ENCODE measurements at regions not wholly inside any gene's neighbourhood (a gene's known extent, or its start where the extent isn't known, plus 50 kb on each side); places are given as distances from the start of the nearest gene placed in this dataset.
A peak's percentile ranks its signal among the peaks of the same experiment; 100 is the strongest.

GRCh38 chr3:31288641-31289100 lies 244.1 kb upstream of the STT3B start:
- no peaks in the 10 kb centered on the region for H3K36me3 ChIP-seq (ENCODE audit: insufficient read depth)
- no peaks in the 10 kb centered on the region for H3K9me3 Mint-ChIP-seq
- no peaks in the 10 kb centered on the region for H3K79me2 ChIP-seq (replicated peaks; ENCODE audit: insufficient read depth)
- H3K4me1 ChIP-seq (ENCODE audit: insufficient read depth): peaks cover 8% of the 10 kb centered on the region; the same call in 1 of the 2 replicates
- no peak overlapping the region for H3K27ac ChIP-seq (ENCODE audit: low read depth)
- no peaks in the 10 kb centered on the region; the same call in 1 of the 2 replicates for H4K20me1 ChIP-seq (replicated peaks; ENCODE audit: insufficient read depth)
- H3K4me2 ChIP-seq: no peak overlapping the region
- H3F3A ChIP-seq (replicated peaks; ENCODE audit: low read depth): no peaks in the 10 kb centered on the region
- no peak overlapping the region for H3K4me3 ChIP-seq
- H2AFZ ChIP-seq: no peak overlapping the region
- no peak overlapping the region for H3K27ac Mint-ChIP-seq
- no peaks in the 10 kb centered on the region for H3K36me3 Mint-ChIP-seq (ENCODE audit: low read depth)
- peak; percentile 46 for DNase-seq (ENCODE audit: low spot score)
- ATAC-seq: peak; percentile 91
- peaks cover 2% of the 10 kb centered on the region for H3K27me3 Mint-ChIP-seq (ENCODE audit: insufficient read depth, low read depth, poor library complexity)
- no peak overlapping the region for H3K4me3 Mint-ChIP-seq
- TF ChIP-seq, protein P1, sequence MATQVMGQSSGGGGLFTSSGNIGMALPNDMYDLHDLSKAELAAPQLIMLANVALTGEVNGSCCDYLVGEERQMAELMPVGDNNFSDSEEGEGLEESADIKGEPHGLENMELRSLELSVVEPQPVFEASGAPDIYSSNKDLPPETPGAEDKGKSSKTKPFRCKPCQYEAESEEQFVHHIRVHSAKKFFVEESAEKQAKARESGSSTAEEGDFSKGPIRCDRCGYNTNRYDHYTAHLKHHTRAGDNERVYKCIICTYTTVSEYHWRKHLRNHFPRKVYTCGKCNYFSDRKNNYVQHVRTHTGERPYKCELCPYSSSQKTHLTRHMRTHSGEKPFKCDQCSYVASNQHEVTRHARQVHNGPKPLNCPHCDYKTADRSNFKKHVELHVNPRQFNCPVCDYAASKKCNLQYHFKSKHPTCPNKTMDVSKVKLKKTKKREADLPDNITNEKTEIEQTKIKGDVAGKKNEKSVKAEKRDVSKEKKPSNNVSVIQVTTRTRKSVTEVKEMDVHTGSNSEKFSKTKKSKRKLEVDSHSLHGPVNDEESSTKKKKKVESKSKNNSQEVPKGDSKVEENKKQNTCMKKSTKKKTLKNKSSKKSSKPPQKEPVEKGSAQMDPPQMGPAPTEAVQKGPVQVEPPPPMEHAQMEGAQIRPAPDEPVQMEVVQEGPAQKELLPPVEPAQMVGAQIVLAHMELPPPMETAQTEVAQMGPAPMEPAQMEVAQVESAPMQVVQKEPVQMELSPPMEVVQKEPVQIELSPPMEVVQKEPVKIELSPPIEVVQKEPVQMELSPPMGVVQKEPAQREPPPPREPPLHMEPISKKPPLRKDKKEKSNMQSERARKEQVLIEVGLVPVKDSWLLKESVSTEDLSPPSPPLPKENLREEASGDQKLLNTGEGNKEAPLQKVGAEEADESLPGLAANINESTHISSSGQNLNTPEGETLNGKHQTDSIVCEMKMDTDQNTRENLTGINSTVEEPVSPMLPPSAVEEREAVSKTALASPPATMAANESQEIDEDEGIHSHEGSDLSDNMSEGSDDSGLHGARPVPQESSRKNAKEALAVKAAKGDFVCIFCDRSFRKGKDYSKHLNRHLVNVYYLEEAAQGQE (IDR thresholded peaks at IDR 0.05; ENCODE audit: unreplicated experiment): no peak
- TF ChIP-seq, protein P2, sequence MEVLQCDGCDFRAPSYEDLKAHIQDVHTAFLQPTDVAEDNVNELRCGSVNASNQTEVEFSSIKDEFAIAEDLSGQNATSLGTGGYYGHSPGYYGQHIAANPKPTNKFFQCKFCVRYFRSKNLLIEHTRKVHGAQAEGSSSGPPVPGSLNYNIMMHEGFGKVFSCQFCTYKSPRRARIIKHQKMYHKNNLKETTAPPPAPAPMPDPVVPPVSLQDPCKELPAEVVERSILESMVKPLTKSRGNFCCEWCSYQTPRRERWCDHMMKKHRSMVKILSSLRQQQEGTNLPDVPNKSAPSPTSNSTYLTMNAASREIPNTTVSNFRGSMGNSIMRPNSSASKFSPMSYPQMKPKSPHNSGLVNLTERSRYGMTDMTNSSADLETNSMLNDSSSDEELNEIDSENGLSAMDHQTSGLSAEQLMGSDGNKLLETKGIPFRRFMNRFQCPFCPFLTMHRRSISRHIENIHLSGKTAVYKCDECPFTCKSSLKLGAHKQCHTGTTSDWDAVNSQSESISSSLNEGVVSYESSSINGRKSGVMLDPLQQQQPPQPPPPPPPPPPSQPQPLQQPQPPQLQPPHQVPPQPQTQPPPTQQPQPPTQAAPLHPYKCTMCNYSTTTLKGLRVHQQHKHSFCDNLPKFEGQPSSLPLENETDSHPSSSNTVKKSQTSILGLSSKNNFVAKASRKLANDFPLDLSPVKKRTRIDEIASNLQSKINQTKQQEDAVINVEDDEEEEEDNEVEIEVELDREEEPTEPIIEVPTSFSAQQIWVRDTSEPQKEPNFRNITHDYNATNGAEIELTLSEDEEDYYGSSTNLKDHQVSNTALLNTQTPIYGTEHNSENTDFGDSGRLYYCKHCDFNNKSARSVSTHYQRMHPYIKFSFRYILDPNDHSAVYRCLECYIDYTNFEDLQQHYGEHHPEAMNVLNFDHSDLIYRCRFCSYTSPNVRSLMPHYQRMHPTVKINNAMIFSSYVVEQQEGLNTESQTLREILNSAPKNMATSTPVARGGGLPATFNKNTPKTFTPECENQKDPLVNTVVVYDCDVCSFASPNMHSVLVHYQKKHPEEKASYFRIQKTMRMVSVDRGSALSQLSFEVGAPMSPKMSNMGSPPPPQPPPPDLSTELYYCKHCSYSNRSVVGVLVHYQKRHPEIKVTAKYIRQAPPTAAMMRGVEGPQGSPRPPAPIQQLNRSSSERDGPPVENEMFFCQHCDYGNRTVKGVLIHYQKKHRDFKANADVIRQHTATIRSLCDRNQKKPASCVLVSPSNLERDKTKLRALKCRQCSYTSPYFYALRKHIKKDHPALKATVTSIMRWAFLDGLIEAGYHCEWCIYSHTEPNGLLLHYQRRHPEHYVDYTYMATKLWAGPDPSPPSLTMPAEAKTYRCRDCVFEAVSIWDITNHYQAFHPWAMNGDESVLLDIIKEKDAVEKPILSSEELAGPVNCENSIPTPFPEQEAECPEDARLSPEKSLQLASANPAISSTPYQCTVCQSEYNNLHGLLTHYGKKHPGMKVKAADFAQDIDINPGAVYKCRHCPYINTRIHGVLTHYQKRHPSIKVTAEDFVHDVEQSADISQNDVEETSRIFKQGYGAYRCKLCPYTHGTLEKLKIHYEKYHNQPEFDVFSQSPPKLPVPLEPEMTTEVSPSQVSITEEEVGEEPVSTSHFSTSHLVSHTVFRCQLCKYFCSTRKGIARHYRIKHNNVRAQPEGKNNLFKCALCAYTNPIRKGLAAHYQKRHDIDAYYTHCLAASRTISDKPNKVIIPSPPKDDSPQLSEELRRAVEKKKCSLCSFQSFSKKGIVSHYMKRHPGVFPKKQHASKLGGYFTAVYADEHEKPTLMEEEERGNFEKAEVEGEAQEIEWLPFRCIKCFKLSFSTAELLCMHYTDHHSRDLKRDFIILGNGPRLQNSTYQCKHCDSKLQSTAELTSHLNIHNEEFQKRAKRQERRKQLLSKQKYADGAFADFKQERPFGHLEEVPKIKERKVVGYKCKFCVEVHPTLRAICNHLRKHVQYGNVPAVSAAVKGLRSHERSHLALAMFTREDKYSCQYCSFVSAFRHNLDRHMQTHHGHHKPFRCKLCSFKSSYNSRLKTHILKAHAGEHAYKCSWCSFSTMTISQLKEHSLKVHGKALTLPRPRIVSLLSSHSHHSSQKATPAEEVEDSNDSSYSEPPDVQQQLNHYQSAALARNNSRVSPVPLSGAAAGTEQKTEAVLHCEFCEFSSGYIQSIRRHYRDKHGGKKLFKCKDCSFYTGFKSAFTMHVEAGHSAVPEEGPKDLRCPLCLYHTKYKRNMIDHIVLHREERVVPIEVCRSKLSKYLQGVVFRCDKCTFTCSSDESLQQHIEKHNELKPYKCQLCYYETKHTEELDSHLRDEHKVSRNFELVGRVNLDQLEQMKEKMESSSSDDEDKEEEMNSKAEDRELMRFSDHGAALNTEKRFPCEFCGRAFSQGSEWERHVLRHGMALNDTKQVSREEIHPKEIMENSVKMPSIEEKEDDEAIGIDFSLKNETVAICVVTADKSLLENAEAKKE (CRISPR knock-in tag; IDR thresholded peaks at IDR 0.05): no peak
- TF ChIP-seq, protein P3, sequence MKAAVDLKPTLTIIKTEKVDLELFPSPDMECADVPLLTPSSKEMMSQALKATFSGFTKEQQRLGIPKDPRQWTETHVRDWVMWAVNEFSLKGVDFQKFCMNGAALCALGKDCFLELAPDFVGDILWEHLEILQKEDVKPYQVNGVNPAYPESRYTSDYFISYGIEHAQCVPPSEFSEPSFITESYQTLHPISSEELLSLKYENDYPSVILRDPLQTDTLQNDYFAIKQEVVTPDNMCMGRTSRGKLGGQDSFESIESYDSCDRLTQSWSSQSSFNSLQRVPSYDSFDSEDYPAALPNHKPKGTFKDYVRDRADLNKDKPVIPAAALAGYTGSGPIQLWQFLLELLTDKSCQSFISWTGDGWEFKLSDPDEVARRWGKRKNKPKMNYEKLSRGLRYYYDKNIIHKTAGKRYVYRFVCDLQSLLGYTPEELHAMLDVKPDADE (IDR thresholded peaks at IDR 0.05): no peak
- TF ChIP-seq STAT1 (IDR thresholded peaks at IDR 0.05; ENCODE audit: unreplicated experiment) (no peak), NANOG (IDR thresholded peaks at IDR 0.05; ENCODE audit: borderline replicate concordance) (no peak), ZNF331 (CRISPR knock-in tag; IDR thresholded peaks at IDR 0.05; ENCODE audit: low read depth) (no peak), CREB1 (CRISPR knock-in tag; IDR thresholded peaks at IDR 0.05; ENCODE audit: low read depth) (no peak), EZH2phosphoT487 (IDR thresholded peaks at IDR 0.05; ENCODE audit: unreplicated experiment) (no peak), JUNB (IDR thresholded peaks at IDR 0.05; ENCODE audit: unreplicated experiment) (no peak), EZH2 (IDR thresholded peaks at IDR 0.05; ENCODE audit: low read depth, unreplicated experiment) (no peak), POLR2AphosphoS5 (IDR thresholded peaks at IDR 0.05; ENCODE audit: low read depth) (no peak), ZNF114 (CRISPR knock-in tag; IDR thresholded peaks at IDR 0.05) (no peak)
- TF ChIP-seq, protein P4, sequence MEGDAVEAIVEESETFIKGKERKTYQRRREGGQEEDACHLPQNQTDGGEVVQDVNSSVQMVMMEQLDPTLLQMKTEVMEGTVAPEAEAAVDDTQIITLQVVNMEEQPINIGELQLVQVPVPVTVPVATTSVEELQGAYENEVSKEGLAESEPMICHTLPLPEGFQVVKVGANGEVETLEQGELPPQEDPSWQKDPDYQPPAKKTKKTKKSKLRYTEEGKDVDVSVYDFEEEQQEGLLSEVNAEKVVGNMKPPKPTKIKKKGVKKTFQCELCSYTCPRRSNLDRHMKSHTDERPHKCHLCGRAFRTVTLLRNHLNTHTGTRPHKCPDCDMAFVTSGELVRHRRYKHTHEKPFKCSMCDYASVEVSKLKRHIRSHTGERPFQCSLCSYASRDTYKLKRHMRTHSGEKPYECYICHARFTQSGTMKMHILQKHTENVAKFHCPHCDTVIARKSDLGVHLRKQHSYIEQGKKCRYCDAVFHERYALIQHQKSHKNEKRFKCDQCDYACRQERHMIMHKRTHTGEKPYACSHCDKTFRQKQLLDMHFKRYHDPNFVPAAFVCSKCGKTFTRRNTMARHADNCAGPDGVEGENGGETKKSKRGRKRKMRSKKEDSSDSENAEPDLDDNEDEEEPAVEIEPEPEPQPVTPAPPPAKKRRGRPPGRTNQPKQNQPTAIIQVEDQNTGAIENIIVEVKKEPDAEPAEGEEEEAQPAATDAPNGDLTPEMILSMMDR (conservative IDR thresholded peaks at IDR 0.05; ENCODE audit: low read depth in 2 of 2): no peak
- peaks cover 14% of the 10 kb centered on the region; the same call in 1 of the 2 replicates for H3K9me2 ChIP-seq (ENCODE audit: insufficient read depth)
- peaks cover 23% of the 10 kb centered on the region for H3K4me1 Mint-ChIP-seq
- no peaks in the 10 kb centered on the region for H3K27me3 ChIP-seq (ENCODE audit: insufficient read depth)
